ENCODE measurements at regions not wholly inside any gene's neighbourhood (a gene's known extent, or its start where the extent isn't known, plus 50 kb on each side); places are given as distances from the start of the nearest gene placed in this dataset.
"Not testable (repeated sequence)": the region's sequence is repeated elsewhere in the genome, so short reads cannot be mapped to it uniquely, and the experiment has no call there.

DNA sequence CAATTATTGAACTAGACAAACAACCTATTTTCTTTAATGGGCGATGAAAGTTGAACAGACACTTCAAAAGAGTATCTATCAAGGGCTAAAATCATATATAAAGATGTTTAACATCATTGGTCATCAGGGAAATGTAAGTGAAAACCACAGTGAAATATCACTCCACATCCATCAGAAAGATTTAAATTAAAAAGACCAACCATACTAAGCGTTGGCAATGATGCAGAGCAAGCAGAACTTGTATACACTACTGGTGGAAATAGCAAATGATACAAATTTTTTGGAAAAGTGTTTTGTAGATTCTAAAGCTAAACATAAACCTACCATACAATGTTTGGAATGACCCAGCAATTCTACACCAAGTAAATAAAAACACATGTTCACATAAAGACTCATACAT, 65.9 kb upstream of the THBS1 start:
- H3K36me3 ChIP-seq (ENCODE audit: insufficient read depth, low read length), result no peaks in the 10 kb centered on the region
- peaks cover 2% of the 10 kb centered on the region for H3K9me3 Mint-ChIP-seq
- no peaks in the 10 kb centered on the region for H3K4me1 Mint-ChIP-seq (ENCODE audit: low read depth)
- intact Hi-C loops (cut with DNase I, micrococcal nuclease), result no loop called here
- H3K36me3 Mint-ChIP-seq (ENCODE audit: low read depth), result no peaks in the 10 kb centered on the region
- ChIA-PET CTCF (no interaction called here), POLR2A (no interaction called here)
- H3K27ac ChIP-seq (ENCODE audit: low read depth in 1 of 2, low read length in 2 of 2), result no peak overlapping the region
- H3K9me3 ChIP-seq (ENCODE audit: control insufficient read depth in 1 of 2, insufficient read depth in 1 of 2, low read length in 2 of 2), result peaks cover 0 to 15% of the 10 kb centered on the region in 2 experiments
- H3K4me3 ChIP-seq (ENCODE audit: low read length), result no peak overlapping the region
- DNase-seq (no peak), ATAC-seq (ENCODE audit: poor library complexity) (no peak)
- TF ChIP-seq, protein P1, sequence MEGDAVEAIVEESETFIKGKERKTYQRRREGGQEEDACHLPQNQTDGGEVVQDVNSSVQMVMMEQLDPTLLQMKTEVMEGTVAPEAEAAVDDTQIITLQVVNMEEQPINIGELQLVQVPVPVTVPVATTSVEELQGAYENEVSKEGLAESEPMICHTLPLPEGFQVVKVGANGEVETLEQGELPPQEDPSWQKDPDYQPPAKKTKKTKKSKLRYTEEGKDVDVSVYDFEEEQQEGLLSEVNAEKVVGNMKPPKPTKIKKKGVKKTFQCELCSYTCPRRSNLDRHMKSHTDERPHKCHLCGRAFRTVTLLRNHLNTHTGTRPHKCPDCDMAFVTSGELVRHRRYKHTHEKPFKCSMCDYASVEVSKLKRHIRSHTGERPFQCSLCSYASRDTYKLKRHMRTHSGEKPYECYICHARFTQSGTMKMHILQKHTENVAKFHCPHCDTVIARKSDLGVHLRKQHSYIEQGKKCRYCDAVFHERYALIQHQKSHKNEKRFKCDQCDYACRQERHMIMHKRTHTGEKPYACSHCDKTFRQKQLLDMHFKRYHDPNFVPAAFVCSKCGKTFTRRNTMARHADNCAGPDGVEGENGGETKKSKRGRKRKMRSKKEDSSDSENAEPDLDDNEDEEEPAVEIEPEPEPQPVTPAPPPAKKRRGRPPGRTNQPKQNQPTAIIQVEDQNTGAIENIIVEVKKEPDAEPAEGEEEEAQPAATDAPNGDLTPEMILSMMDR (IDR thresholded peaks at IDR 0.05), result no peak
- no peaks in the 10 kb centered on the region for H3K4me1 ChIP-seq (ENCODE audit: insufficient read depth, low read length)
- H3K27me3 ChIP-seq (ENCODE audit: control insufficient read depth in 1 of 2, insufficient read depth in 2 of 2, low read length in 2 of 2), result peaks cover 13 to 35% of the 10 kb centered on the region in 2 experiments
- peaks cover 57% of the 10 kb centered on the region for H3K27me3 Mint-ChIP-seq
- H3K27ac Mint-ChIP-seq, result no peak overlapping the region
- H3K4me3 Mint-ChIP-seq, result no peak overlapping the region

DNA sequence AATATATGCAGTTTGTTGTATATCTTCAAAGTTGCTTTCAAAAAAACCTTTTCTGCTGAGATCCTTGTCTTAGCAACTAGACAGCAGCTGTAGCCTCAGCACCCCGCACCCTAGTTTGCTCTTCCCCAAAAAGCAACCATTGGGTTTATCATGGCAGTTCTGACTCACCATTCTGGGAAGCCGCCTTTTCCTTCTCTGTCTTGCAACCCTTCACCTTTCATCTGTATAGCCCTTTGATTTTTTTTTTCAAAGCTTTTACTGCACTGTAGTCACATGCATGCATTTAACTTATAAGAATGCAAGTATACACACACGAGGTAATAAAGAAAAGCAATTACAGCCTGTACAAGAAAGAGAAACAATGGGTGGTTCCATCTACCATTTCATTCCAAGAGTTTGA, 65.1 kb upstream of the THBS1 start:
- no peak overlapping the region for H3K27ac Mint-ChIP-seq
- Histone ChIP-seq H3K9me3 (ENCODE audit: control insufficient read depth in 1 of 2, insufficient read depth in 1 of 2, low read length in 2 of 2) (peaks cover 0 to 15% of the 10 kb centered on the region in 2 experiments), H3K4me1 (ENCODE audit: insufficient read depth, low read length) (no peaks in the 10 kb centered on the region), H3K27me3 (ENCODE audit: control insufficient read depth in 1 of 2, insufficient read depth in 2 of 2, low read length in 2 of 2) (peaks cover 11 to 35% of the 10 kb centered on the region in 2 experiments), H3K27ac (ENCODE audit: low read depth in 1 of 2, low read length in 2 of 2) (no peak overlapping the region), H3K36me3 (ENCODE audit: insufficient read depth, low read length) (no peaks in the 10 kb centered on the region), H3K4me3 (ENCODE audit: low read length) (no peak overlapping the region)
- ATAC-seq (ENCODE audit: poor library complexity) (no peak), DNase-seq (no peak)
- TF ChIP-seq, protein P1 (IDR thresholded peaks at IDR 0.05), result no peak
- CTCF ChIA-PET, result no interaction called here
- H3K4me3 Mint-ChIP-seq, result no peak overlapping the region
- no peaks in the 10 kb centered on the region for H3K36me3 Mint-ChIP-seq (ENCODE audit: low read depth)
- intact Hi-C loops (cut with DNase I, micrococcal nuclease), result no loop called here
- peaks cover 53% of the 10 kb centered on the region for H3K27me3 Mint-ChIP-seq
- POLR2A ChIA-PET, result no interaction called here
- H3K9me3 Mint-ChIP-seq, result peaks cover 2% of the 10 kb centered on the region
- H3K4me1 Mint-ChIP-seq (ENCODE audit: low read depth), result no peaks in the 10 kb centered on the region

DNA sequence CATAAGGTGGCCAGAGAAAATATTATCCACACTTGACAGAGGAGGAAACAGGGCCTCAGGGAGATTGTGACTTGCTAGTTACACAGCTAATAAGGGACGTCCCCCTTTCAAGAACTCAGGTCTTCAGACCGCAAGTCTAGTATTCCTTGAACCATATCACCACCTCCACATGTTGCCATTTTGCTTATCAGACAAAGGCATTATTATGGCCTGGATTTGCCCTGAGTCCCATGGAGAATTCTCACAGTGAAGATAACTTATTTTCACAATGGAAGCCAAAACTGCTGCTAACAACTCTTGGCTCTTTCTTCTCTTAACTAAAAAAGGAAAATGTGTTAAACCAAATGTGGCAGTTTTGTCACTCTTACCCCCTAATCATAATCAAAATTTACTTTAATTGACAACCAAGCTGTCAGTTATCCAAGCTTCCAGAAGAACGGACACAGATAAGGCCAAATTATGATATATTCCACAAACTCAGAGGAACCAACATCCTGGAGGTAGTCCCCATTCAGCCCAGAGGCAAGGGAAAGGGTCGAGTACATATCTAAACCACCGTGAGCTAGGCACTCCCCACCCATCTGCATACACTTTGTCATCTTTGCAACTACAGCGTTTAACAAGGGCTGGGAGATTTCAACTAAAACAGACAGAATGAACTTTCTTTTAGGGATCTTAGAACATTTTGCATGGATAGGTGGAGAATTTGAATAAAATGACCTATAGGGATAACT, 63.6 kb upstream of the THBS1 start:
- H3K27ac ChIP-seq (ENCODE audit: low read depth in 1 of 2, low read length in 2 of 2), result no peak overlapping the region
- ChIA-PET CTCF (no interaction called here), POLR2A (interaction anchor here (0.6 kb wide), 1 partner anchor 671 kb away, joined by 3 read pairs; no protein-coding TSS in a partner anchor)
- H3K4me1 ChIP-seq (ENCODE audit: insufficient read depth, low read length), result no peaks in the 10 kb centered on the region
- Mint-ChIP-seq H3K4me3 (no peak overlapping the region), H3K9me3 (peaks cover 2% of the 10 kb centered on the region), H3K36me3 (ENCODE audit: low read depth) (no peaks in the 10 kb centered on the region), H3K4me1 (ENCODE audit: low read depth) (no peaks in the 10 kb centered on the region), H3K27me3 (peaks cover 51% of the 10 kb centered on the region), H3K27ac (no peak overlapping the region)
- H3K9me3 ChIP-seq (ENCODE audit: control insufficient read depth in 1 of 2, insufficient read depth in 1 of 2, low read length in 2 of 2), result peaks cover 0 to 15% of the 10 kb centered on the region in 2 experiments
- DNase-seq (no peak), ATAC-seq (ENCODE audit: poor library complexity) (no peak)
- TF ChIP-seq, protein P1 (IDR thresholded peaks at IDR 0.05), result no peak
- intact Hi-C loops (cut with DNase I, micrococcal nuclease), result no loop called here
- H3K27me3 ChIP-seq (ENCODE audit: control insufficient read depth in 1 of 2, insufficient read depth in 2 of 2, low read length in 2 of 2), result peaks cover 10 to 29% of the 10 kb centered on the region in 2 experiments
- H3K36me3 ChIP-seq (ENCODE audit: insufficient read depth, low read length), result no peaks in the 10 kb centered on the region
- no peak overlapping the region for H3K4me3 ChIP-seq (ENCODE audit: low read length)

GRCh38 chr15:39523968-39524367, 56.9 kb upstream of the THBS1 start:
- CTCF ChIA-PET; H3K36me3 Mint-ChIP-seq (ENCODE audit: low read depth); DNase-seq; H3K27ac Mint-ChIP-seq; H3K9me3 ChIP-seq (ENCODE audit: control insufficient read depth in 1 of 2, insufficient read depth in 1 of 2, low read length in 2 of 2); H3K36me3 ChIP-seq (ENCODE audit: insufficient read depth, low read length); H3K4me3 ChIP-seq (ENCODE audit: low read length); ATAC-seq (ENCODE audit: poor library complexity); POLR2A ChIA-PET; intact Hi-C loops (cut with DNase I, micrococcal nuclease); H3K27me3 ChIP-seq (ENCODE audit: control insufficient read depth in 1 of 2, insufficient read depth in 2 of 2, low read length in 2 of 2); H3K4me3 Mint-ChIP-seq; H3K9me3 Mint-ChIP-seq; H3K27ac ChIP-seq (ENCODE audit: low read depth in 1 of 2, low read length in 2 of 2); H3K4me1 ChIP-seq (ENCODE audit: insufficient read depth, low read length); H3K4me1 Mint-ChIP-seq (ENCODE audit: low read depth): not testable (repeated sequence)
- H3K27me3 Mint-ChIP-seq, result peaks cover 23% of the 10 kb centered on the region

Data from CD4-positive, alpha-beta T cell (primary cell).